Amniotic epithelial cell (primary cell): ENCODE measurements at regions not wholly inside any gene's neighbourhood (a gene's known extent, or its start where the extent isn't known, plus 50 kb on each side); places are given as distances from the start of the nearest gene placed in this dataset.

Experiments
- DNase-seq: peaks from one replicate; pipeline ENCODE4 v3.0.0-alpha.2; 2010; ENCODE audit warnings: low read depth

- no peak for DNase-seq
Measured at GRCh38 chr1:22376546-22376945, 75.1 kb upstream of the ZBTB40 start.

GRCh38 chr1:22376976-22377375 lies 74.7 kb upstream of the ZBTB40 start:
- DNase-seq: peak; percentile 57

- DNase-seq: no peak
Measured at GRCh38 chr1:22379566-22379965, 72.1 kb upstream of the ZBTB40 start.

- peak; percentile 24 for DNase-seq
Measured at GRCh38 chr1:22380024-22380785, 71.4 kb upstream of the ZBTB40 start.

- DNase-seq: no peak
Measured at GRCh38 chr1:22383526-22384294, 67.9 kb upstream of the ZBTB40 start.

- no peak for DNase-seq
Measured at GRCh38 chr1:22385537-22385936, 66.1 kb upstream of the ZBTB40 start.

GRCh38 chr1:22386774-22387173 lies 64.9 kb upstream of the ZBTB40 start:
- DNase-seq: no peak

GRCh38 chr1:22387919-22388580 lies 63.6 kb upstream of the ZBTB40 start:
- no peak for DNase-seq

GRCh38 chr1:22388671-22389450 lies 62.8 kb upstream of the ZBTB40 start:
- peak; percentile 26 for DNase-seq

GRCh38 chr1:22393587-22393986 lies 58.1 kb upstream of the ZBTB40 start:
- no peak for DNase-seq

- DNase-seq: peak; percentile 60
Measured at GRCh38 chr1:22398656-22399420, 52.8 kb upstream of the ZBTB40 start.

GRCh38 chr1:22399421-22400091 lies 52.1 kb upstream of the ZBTB40 start:
- DNase-seq: no peak
